C4-2B (cell line): ENCODE measurements at regions not wholly inside any gene's neighbourhood (a gene's known extent, or its start where the extent isn't known, plus 50 kb on each side); places are given as distances from the start of the nearest gene placed in this dataset.

Experiments used
- ZFX ChIP-seq: fragments of 450-650 bp; IDR thresholded peaks from 2 replicates; pipeline ENCODE4 v1.6.1; 2017
- TF ChIP-seq, protein P1 (sequence below): fragments of 450-650 bp; conservative IDR thresholded peaks from 2 replicates; pipeline ENCODE4 v1.5.1; 2017; ENCODE audit warnings: mild to moderate bottlenecking

DNA sequence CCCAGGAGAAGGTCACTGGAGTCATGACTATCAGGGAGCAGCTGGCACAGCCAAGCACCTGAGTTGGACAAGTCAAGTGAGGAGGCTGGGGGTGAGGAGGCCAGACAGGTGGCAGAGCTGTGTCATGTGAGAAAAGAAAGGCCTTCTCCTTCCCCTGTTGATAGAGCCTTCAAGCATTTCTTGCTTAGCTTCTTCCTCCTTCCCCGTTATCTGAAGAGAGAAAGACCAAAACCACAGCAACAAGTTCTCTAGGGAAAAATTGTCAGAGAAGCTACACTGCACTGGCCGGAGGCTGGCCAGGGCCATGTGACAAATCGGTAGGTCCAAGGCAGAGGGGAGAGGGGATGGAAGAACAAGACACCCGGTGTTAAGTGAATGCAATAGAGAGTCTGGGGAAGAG is 202.1 kb upstream of the PRDM1 start:
- TF ChIP-seq, protein P1, sequence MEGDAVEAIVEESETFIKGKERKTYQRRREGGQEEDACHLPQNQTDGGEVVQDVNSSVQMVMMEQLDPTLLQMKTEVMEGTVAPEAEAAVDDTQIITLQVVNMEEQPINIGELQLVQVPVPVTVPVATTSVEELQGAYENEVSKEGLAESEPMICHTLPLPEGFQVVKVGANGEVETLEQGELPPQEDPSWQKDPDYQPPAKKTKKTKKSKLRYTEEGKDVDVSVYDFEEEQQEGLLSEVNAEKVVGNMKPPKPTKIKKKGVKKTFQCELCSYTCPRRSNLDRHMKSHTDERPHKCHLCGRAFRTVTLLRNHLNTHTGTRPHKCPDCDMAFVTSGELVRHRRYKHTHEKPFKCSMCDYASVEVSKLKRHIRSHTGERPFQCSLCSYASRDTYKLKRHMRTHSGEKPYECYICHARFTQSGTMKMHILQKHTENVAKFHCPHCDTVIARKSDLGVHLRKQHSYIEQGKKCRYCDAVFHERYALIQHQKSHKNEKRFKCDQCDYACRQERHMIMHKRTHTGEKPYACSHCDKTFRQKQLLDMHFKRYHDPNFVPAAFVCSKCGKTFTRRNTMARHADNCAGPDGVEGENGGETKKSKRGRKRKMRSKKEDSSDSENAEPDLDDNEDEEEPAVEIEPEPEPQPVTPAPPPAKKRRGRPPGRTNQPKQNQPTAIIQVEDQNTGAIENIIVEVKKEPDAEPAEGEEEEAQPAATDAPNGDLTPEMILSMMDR: no peak
- TF ChIP-seq ZFX: no peak
